HG03442 (cell line): ENCODE measurements at regions not wholly inside any gene's neighbourhood (a gene's known extent, or its start where the extent isn't known, plus 50 kb on each side); places are given as distances from the start of the nearest gene placed in this dataset.

ENCODE experiments used
- ATAC-seq: cut with Tn5 transposase; IDR thresholded peaks from one replicate; pipeline ENCODE4 v1.9.1; 2021; ENCODE audit warnings: mild to moderate bottlenecking, moderate library complexity; ENCODE audit not compliant: unreplicated experiment

DNA sequence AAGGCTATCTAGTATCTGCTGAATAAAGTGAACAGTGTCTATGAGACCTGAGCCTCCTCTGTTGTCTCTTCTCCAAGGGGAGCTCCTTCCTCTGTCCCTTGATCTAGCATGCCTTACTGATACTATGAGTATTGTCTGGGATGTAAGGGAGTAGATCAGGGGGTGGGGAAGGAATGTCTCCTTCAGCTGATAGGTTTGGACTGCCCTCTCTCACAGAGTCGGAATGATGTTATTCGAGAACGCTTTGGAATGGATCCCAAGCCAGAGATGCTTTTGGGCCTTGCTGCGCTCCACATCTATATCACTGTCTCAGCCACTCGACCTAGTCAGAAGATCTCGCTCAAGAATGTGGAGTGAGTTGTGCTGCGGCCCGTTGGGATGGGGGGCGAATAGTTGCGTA is 68.3 kb upstream of the PRPS1 start:
- no peak for ATAC-seq

DNA sequence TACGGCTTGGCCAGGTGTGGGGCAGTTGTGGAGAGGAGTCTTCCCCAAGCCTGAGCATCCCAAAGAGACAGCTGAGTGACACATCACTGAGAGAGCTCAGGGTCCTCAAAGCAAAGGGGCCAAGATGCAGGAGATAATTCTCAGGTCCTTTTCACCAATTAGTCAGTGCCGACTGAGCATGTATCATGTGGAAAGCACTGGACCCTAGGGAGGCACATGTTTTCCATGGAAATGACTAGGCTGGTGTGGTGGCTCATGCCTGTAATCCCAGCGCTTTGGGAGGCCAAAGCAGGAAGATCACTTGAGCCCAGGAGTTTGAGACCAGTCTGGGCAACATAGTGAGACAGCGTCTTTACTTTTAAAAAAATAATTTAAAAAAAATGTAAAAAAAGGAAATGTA is 67.3 kb upstream of the PRPS1 start:
- no peak for ATAC-seq

DNA sequence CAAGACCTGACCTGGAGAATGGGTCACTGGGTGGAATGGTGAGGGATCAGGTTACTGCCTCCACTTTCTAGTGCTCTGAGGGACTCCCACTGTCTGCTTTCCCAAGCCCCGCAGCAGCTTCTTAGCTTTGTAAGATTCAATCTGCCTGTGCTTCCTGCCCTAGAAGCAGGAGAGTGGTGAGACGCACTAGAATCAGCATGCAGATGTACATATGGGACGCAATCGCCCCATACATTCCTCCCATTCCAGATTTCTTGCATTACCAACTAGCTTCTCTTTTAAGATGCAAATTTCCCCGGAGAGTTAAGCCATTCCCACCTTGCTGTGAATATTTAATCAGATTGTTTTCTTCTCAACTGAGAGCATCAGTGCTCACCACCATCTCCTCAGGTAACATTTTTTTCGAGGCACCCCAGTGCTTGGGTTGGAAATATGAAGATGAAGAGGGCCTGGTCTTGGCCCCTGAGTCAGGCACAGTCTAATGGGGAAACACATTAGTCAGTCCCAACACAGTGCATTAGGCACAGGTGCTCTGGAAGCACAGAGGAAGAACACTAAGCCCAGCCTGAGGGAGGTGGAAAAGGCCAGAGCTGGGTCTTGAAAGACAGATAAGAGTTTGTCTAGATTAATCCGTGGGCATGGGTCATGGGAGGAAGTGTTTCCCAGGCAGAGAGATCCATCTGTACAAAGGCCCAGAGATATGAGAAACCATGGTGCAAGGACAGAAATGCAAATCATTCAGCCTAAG is 66.7 kb upstream of the PRPS1 start:
- no peak for ATAC-seq

DNA sequence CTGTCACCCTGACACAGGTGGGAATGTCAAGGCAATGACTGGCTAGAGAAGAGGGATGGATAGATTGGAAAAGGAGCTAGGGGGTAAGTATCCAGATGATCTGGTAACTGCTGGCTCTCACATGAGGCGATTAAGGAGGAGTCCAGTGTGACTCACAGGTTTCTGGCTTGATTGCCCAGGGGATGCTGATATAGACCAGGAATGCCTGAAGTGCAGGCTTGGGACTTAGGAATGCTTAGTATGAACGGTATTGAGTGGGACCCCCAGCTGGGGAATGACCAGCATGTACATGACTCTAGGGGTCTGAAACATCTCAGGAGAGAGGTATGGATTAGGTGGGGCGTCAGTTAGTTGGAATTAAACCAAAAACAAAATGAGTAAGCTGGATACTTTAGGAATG is 65.8 kb upstream of the PRPS1 start:
- ATAC-seq = no peak

DNA sequence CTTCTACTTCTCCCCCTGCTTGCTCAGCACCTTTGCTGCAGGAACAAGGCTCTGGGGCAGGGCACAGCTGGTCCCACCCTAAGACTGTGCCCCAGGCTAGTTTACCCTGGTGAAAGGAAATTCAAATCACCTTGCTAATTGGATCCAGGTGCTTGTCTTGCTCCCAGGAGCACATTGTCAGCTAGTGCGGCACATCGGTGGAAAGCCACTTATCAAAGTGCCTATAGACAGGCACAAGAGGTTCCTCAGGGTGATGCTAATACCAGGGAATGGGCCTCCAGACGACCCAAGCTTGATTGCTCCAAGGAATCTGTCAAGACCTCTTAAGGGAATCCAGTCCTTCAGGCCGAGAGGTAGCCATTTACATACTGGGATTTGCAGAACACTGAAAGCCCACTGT is 64.5 kb upstream of the PRPS1 start:
- no peak for ATAC-seq

DNA sequence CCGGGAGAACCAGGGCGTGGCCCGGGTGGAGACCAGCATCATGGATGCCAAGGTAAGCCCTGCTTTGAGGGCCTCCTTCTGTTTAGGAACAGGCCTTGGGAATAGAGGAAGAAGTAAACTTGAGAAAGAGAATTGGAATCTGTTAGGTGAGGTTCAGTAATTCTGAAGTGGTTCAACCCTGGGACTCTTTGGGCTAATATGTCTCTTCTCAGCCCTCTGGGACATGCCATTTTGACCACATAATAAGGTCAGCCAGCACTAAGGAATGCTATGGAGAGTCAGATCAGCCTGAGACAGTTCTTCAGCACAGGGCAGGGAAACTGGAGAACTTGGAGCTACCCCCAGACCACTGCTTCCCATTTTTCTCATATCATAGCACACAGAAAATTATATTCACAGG is 63.3 kb upstream of the PRPS1 start:
- no peak for ATAC-seq

DNA sequence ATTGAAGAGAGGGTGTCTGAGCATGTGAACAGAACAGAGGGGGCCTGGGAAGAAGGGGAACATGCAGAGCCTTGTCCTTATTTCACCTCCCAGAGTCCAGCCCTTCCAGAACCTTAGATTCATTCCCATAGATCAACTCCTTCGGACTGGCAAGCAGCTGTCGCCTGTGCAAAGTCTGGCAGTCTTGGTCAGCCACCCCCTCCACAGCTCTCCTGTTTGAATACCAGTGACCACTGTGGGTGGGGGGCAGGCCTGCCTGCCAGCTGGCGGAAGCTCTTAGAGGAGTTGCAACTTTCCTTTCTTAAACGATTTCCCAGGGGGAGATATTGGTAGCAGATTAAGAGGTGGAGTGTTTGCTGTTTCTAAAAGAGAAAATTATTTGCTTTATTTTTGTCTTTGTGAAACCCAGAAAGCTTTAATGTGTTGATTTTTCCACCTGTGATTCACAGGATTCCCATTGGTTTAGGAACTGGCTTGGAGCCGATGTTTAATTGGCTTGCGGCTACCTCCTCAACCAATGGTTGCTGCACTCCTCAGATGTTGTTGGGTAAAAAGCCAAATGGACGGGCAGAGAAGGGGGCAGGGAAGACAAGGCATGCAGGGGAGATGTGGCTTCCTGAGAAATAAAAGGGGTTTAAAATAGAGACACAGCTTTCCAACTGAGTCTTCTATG is 62.2 kb upstream of the PRPS1 start:
- ATAC-seq = no peak

DNA sequence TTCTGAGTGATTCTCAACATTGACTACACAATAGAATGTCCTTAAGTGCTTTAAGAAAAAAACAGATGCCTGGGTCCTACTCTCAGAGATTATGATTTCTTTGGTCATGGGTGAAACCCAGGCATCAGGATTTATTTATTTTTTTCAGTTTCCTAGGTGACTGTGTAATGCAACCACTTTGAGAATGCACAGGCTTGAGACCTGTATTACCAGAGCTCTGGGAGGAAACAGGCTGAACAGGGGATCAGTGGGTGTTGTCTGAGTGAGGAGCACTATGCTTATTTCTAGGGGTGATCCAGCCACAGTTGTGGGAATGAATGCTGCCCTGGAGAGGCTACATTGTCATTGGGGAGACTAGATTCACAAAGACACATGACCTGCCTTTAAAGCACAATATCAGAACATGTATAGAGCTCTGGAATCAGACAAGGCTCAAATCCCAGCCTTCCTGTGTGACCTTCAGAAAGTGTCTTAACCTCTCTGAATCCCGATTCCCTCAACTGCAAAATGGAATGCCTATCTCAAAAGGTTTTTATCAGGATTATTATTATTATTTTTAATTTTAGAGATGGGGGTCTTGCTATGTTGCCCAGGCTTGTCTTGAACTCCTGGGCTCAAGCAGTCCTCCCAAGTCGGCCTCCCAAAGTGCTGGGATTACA is 61.6 kb upstream of the PRPS1 start:
- ATAC-seq = no peak

DNA sequence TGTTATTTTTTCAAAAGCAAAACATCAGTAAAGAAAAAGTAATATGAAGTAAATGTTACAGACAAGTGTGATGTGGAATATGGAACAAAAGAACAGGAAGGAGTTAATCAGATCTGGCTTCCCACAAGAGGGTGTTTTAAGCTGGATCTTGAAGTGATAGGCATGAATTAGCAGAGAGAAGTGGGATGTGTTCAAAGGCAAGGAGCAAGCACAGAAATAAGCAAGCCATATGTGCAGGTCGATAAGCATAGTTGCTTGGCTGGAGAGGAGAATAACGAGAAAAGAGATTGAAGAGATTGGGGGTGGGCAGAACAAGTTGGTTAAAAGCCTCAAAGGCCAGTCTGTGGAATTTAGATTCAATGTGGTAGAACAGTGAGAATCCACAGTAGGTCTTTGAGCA is 60.9 kb upstream of the PRPS1 start:
- ATAC-seq = no peak

DNA sequence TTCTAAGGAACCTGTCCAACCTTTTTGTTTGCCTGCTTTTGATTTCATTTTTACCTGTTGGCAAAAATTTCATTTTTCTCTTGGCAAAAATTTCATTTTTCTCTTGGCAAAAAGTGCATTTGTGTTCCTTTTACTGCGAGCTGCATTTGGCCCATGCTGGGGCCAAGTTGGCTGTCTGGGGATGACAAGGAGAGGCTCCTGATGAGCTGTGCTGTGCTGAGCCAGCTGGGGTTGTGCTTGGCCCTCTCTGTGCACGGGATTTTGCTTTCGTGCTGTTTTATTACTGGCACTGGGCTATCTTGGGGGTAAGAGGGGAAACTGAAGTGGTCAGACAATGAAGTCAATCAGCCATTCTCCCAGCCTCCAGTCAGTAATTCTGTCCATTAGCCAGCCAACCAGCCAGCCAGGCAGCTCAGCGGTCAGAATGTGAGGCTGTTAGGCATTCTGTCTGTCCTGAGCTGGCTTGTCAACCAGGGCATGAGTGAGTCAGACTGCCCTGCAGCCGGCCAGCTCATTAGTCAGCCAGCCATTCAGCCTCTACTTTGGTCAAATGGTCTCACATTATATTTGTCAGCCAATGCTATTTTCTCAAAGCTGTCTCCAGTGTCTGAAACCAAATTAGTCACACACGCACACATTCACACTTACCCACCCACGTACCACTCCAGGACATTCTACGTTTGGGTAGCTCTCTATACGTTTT is 56.9 kb upstream of the PRPS1 start:
- ATAC-seq = no peak

DNA sequence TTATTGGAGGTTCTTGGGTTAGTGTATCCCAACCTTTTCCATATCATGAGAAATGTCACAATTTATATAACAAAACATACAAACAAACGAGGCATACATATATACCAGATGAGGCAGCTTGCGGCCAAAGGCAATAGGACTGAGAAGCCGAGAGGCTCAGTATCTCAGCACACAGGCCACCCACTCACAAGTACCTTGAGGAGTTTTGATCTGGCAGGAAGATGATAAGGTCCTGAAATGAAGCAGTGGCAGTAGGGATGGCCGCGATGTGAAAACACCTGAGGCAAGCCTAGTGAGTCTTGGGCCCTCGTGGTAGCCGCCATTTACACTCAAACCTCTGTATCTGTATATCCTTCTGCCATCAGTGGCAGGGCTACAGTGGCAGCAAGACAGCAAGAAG is 55.3 kb upstream of the PRPS1 start:
- ATAC-seq = no peak

DNA sequence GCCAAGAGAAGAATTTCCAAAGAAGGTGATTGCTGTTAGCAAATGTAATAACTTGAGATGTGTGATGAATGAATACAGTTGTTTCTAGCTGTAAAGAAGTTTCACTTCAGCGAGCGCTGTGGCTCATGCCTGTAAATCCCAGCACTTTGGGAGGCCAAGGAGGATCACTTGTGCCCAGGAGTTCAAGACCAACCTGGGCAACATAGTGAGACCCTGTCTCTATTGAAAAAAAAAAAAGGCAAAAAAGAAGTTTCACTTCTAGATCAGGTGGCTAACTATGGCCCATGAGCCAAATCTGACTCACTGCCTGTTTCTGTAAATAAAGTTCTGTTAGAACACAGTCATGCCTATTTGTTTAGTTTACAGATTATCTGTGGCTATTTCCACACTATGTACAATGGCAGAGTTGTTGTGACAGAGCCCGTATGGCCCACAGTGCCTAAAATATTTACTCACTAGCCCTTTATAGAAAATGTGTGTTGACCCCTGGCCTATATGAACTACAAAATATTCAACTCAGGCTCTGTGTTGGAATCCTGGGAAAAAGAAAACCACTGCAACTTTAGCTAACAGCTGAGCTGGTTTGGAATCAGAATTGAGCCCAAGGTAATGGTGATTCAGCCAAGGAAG is 54.1 kb upstream of the PRPS1 start:
- peak; percentile 40 for ATAC-seq

DNA sequence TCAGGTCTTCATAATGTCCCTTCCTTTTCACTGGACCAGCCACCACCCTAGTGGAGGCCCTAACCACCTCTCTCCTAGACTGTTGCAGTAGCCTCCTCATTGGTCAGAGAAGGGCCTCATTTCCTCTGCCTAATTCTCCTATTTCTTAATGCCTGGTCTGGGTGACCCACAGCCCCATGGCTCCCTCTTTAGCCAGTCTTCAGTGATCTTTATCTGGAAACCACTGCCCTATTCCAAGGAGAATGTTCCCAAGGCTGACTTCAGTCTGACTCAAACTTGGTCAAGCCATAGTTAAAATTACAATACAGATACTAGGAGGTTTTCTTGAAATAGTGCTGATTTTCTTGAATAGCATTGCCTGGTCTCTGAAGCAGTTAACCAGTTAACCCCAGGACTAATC is 53.6 kb upstream of the PRPS1 start:
- no peak for ATAC-seq

DNA sequence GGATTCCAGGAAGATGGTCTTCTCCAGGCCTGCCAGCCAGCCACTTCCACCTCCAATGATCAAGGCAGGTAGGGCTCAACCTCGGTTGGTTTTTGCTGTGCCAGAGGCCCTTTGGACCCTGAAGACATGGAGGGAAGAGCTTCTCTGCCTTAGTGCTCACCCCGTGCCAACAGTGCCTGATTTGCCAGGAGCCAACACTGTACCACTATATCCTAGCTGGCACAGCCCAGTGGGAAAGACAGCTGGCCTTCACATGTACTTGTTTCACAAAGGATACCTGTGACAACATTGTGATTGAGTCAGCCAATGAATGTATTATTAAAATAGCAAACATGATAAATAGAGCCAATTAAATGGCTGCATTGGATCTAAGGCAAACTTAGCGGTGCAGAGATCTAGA is 51.9 kb upstream of the PRPS1 start:
- no peak for ATAC-seq

DNA sequence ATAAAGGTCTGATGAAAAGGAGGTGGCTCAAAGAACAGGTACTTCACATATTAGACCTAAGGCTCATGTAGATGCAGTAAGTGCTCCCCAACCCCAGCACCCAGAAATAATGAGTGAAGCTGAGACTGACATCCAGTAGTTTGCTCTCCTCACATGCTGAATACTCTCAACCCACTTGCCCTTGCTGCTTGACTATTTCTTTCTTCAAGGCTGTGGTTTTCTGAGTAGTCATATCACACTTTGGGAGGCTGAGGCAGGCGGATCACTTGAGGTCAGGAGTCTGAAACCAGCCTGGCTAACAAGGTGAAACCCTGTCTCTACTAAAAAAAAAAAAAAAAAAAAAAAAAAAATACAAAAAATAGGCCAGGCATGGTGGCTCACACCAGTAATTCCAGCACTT is 51.5 kb upstream of the PRPS1 start:
- peak; percentile 85 for ATAC-seq

DNA sequence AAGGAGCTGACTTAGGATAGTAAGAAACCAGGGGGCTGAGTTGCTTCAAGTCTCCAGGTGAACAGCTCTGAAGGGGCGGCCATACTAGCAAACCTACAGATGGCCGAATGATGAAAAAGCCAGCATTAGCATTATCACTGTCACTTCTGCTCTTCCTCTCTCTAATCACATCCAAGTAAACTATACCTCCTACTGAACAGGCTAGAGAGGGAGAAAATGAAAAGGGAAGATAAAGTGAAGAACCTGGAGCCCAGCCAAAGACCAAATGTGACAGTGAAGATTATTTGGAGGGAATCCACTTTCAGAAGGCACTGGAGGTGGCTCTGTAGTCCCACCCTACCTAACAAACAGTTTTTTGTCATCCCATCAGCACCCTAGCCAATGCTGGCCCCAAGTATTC is 50.4 kb upstream of the PRPS1 start:
- ATAC-seq = no peak
